Hepatic stellate cell (primary cell): ENCODE measurements at regions not wholly inside any gene's neighbourhood (a gene's known extent, or its start where the extent isn't known, plus 50 kb on each side); places are given as distances from the start of the nearest gene placed in this dataset.

Experiments used
- DNase-seq: peaks from one replicate; pipeline ENCODE4 v3.0.0; 2011; ENCODE audit warnings: low spot score

- no peak for DNase-seq
Measured at GRCh38 chr7:84294847-84295455, 100.4 kb upstream of the SEMA3A start.

- no peak for DNase-seq
Measured at GRCh38 chr7:84294391-84294790, 99.8 kb upstream of the SEMA3A start.

GRCh38 chr7:84291756-84292155 lies 97.2 kb upstream of the SEMA3A start:
- DNase-seq = no peak

GRCh38 chr7:84283798-84284197 lies 89.2 kb upstream of the SEMA3A start:
- no peak for DNase-seq

GRCh38 chr7:84281518-84281917 lies 86.9 kb upstream of the SEMA3A start:
- no peak for DNase-seq

- DNase-seq = no peak
Measured at GRCh38 chr7:84277628-84278224, 83.1 kb upstream of the SEMA3A start.

GRCh38 chr7:84274029-84274638 lies 79.5 kb upstream of the SEMA3A start:
- DNase-seq = no peak

GRCh38 chr7:84271543-84271942 lies 77.0 kb upstream of the SEMA3A start:
- no peak for DNase-seq

GRCh38 chr7:84264396-84264795 lies 69.8 kb upstream of the SEMA3A start:
- DNase-seq = no peak

GRCh38 chr7:84263106-84263505 lies 68.5 kb upstream of the SEMA3A start:
- no peak for DNase-seq

- no peak for DNase-seq
Measured at GRCh38 chr7:84261509-84261908, 66.9 kb upstream of the SEMA3A start.

GRCh38 chr7:84258628-84259027 lies 64.0 kb upstream of the SEMA3A start:
- DNase-seq = no peak

- DNase-seq = no peak
Measured at GRCh38 chr7:84256571-84256971, 62.0 kb upstream of the SEMA3A start.

GRCh38 chr7:84251277-84251781 lies 56.7 kb upstream of the SEMA3A start:
- no peak for DNase-seq

GRCh38 chr7:84250452-84250851 lies 55.9 kb upstream of the SEMA3A start:
- no peak for DNase-seq

GRCh38 chr7:84249656-84250055 lies 55.1 kb upstream of the SEMA3A start:
- DNase-seq = no peak

GRCh38 chr7:84248843-84249242 lies 54.3 kb upstream of the SEMA3A start:
- DNase-seq = no peak

GRCh38 chr7:84248267-84248666 lies 53.7 kb upstream of the SEMA3A start:
- DNase-seq = no peak

- DNase-seq = no peak
Measured at GRCh38 chr7:84247591-84247990, 53.0 kb upstream of the SEMA3A start.

- no peak for DNase-seq
Measured at GRCh38 chr7:84245835-84246234, 51.2 kb upstream of the SEMA3A start.
